Mucosa of stomach (tissue), 1 donor: ENCODE measurements at regions not wholly inside any gene's neighbourhood (a gene's known extent, or its start where the extent isn't known, plus 50 kb on each side); places are given as distances from the start of the nearest gene placed in this dataset.

Source experiments
- H3K27me3 ChIP-seq: one replicate; pipeline ENCODE4 v1.7.0; 2013; ENCODE audit warnings: mild to moderate bottlenecking, low read length; ENCODE audit not compliant: control insufficient read depth, insufficient read depth
- H3K36me3 ChIP-seq: one replicate; pipeline ENCODE4 v1.7.0; 2013; ENCODE audit warnings: low read length; ENCODE audit not compliant: control insufficient read depth, insufficient read depth
- H3K4me1 ChIP-seq: one replicate; pipeline ENCODE4 v1.7.0; 2013; ENCODE audit warnings: mild to moderate bottlenecking, low read length; ENCODE audit not compliant: control insufficient read depth, insufficient read depth
- H3K4me3 ChIP-seq: one replicate; pipeline ENCODE4 v1.7.0; 2013; ENCODE audit warnings: low read length
- H3K9ac ChIP-seq: one replicate; pipeline ENCODE4 v1.7.0; 2013; ENCODE audit warnings: mild to moderate bottlenecking, low read length, moderate library complexity
- H3K9me3 ChIP-seq: one replicate; pipeline ENCODE4 v1.7.0; 2013; ENCODE audit warnings: mild to moderate bottlenecking, low read length, moderate library complexity; ENCODE audit not compliant: control insufficient read depth
- donor health status: Pancreatic carcinoma.

GRCh38 chr13:34207872-34208271 lies 389.9 kb downstream of the RFC3 start:
- H3K4me3 ChIP-seq: no peak overlapping the region
- H3K27me3 ChIP-seq: no peaks in the 10 kb centered on the region
- no peaks in the 10 kb centered on the region for H3K9me3 ChIP-seq
- H3K4me1 ChIP-seq: no peaks in the 10 kb centered on the region
- H3K36me3 ChIP-seq: no peaks in the 10 kb centered on the region
- H3K9ac ChIP-seq: no peak overlapping the region

GRCh38 chr13:34208336-34208735 lies 390.4 kb downstream of the RFC3 start:
- Histone ChIP-seq H3K9ac (no peak overlapping the region), H3K9me3 (no peaks in the 10 kb centered on the region), H3K27me3 (no peaks in the 10 kb centered on the region), H3K36me3 (no peaks in the 10 kb centered on the region), H3K4me1 (no peaks in the 10 kb centered on the region), H3K4me3 (no peak overlapping the region)

- Histone ChIP-seq H3K4me3 (no peak overlapping the region), H3K9me3 (no peaks in the 10 kb centered on the region), H3K4me1 (no peaks in the 10 kb centered on the region), H3K27me3 (no peaks in the 10 kb centered on the region), H3K9ac (no peak overlapping the region), H3K36me3 (no peaks in the 10 kb centered on the region)
Observed at GRCh38 chr13:34210341-34210740, 392.4 kb downstream of the RFC3 start.

- Histone ChIP-seq H3K36me3 (no peaks in the 10 kb centered on the region), H3K4me3 (no peak overlapping the region), H3K9me3 (no peaks in the 10 kb centered on the region), H3K4me1 (no peaks in the 10 kb centered on the region), H3K9ac (no peak overlapping the region), H3K27me3 (no peaks in the 10 kb centered on the region)
Observed at GRCh38 chr13:34214686-34215085, 396.7 kb downstream of the RFC3 start.

- Histone ChIP-seq H3K9me3 (no peaks in the 10 kb centered on the region), H3K27me3 (no peaks in the 10 kb centered on the region), H3K4me3 (no peak overlapping the region), H3K36me3 (no peaks in the 10 kb centered on the region), H3K9ac (no peak overlapping the region), H3K4me1 (no peaks in the 10 kb centered on the region)
Observed at GRCh38 chr13:34216256-34216655, 398.3 kb downstream of the RFC3 start.

GRCh38 chr13:34217343-34218025 lies 399.5 kb downstream of the RFC3 start:
- no peaks in the 10 kb centered on the region for H3K27me3 ChIP-seq
- no peaks in the 10 kb centered on the region for H3K9me3 ChIP-seq
- H3K36me3 ChIP-seq: no peaks in the 10 kb centered on the region

GRCh38 chr13:34223984-34224383 lies 406.0 kb downstream of the RFC3 start:
- Histone ChIP-seq H3K9me3 (no peaks in the 10 kb centered on the region), H3K9ac (no peak overlapping the region), H3K4me3 (no peak overlapping the region), H3K4me1 (peaks cover 13% of the 10 kb centered on the region), H3K27me3 (no peaks in the 10 kb centered on the region), H3K36me3 (no peaks in the 10 kb centered on the region)

More at GRCh38 chr13:34217343-34218025, 399.5 kb downstream of the RFC3 start:
- H3K9ac ChIP-seq: no peak overlapping the region
- no peak overlapping the region for H3K4me3 ChIP-seq
- H3K4me1 ChIP-seq: no peaks in the 10 kb centered on the region

GRCh38 chr13:34224877-34225276 lies 406.9 kb downstream of the RFC3 start:
- Histone ChIP-seq H3K27me3 (no peaks in the 10 kb centered on the region), H3K4me3 (no peak overlapping the region)

GRCh38 chr13:34230271-34230670 lies 412.3 kb downstream of the RFC3 start:
- no peak overlapping the region for H3K4me3 ChIP-seq
- peaks cover under 1% of the 10 kb centered on the region for H3K4me1 ChIP-seq
- H3K36me3 ChIP-seq: no peaks in the 10 kb centered on the region
- H3K9me3 ChIP-seq: no peaks in the 10 kb centered on the region
- no peak overlapping the region for H3K9ac ChIP-seq
- no peaks in the 10 kb centered on the region for H3K27me3 ChIP-seq

More at GRCh38 chr13:34224877-34225276, 406.9 kb downstream of the RFC3 start:
- Histone ChIP-seq H3K4me1 (peaks cover 13% of the 10 kb centered on the region), H3K9ac (no peak overlapping the region), H3K9me3 (no peaks in the 10 kb centered on the region), H3K36me3 (no peaks in the 10 kb centered on the region)

GRCh38 chr13:34241332-34241731 lies 423.4 kb downstream of the RFC3 start:
- Histone ChIP-seq H3K36me3 (no peaks in the 10 kb centered on the region), H3K27me3 (no peaks in the 10 kb centered on the region), H3K4me3 (no peak overlapping the region), H3K9me3 (no peaks in the 10 kb centered on the region), H3K9ac (no peak overlapping the region), H3K4me1 (no peaks in the 10 kb centered on the region)

GRCh38 chr13:34243403-34243802 lies 425.5 kb downstream of the RFC3 start:
- H3K9me3 ChIP-seq: no peaks in the 10 kb centered on the region
- no peak overlapping the region for H3K4me3 ChIP-seq

GRCh38 chr13:34246511-34246910 lies 428.6 kb downstream of the RFC3 start:
- Histone ChIP-seq H3K9ac (no peak overlapping the region), H3K36me3 (no peaks in the 10 kb centered on the region), H3K4me3 (no peak overlapping the region), H3K4me1 (no peaks in the 10 kb centered on the region), H3K27me3 (no peaks in the 10 kb centered on the region), H3K9me3 (no peaks in the 10 kb centered on the region)

More at GRCh38 chr13:34243403-34243802, 425.5 kb downstream of the RFC3 start:
- no peaks in the 10 kb centered on the region for H3K27me3 ChIP-seq
- H3K9ac ChIP-seq: no peak overlapping the region
- H3K4me1 ChIP-seq: no peaks in the 10 kb centered on the region
- no peaks in the 10 kb centered on the region for H3K36me3 ChIP-seq

GRCh38 chr13:34247596-34247995 lies 429.6 kb downstream of the RFC3 start:
- H3K36me3 ChIP-seq: no peaks in the 10 kb centered on the region
- no peak overlapping the region for H3K4me3 ChIP-seq
- H3K9me3 ChIP-seq: no peaks in the 10 kb centered on the region
- H3K4me1 ChIP-seq: no peaks in the 10 kb centered on the region
- no peaks in the 10 kb centered on the region for H3K27me3 ChIP-seq
- H3K9ac ChIP-seq: no peak overlapping the region
